AG09309 (cell line): ENCODE measurements at regions not wholly inside any gene's neighbourhood (a gene's known extent, or its start where the extent isn't known, plus 50 kb on each side); places are given as distances from the start of the nearest gene placed in this dataset.

Source experiments
- DNase-seq: peaks from one replicate; pipeline ENCODE4 v3.0.0-alpha.2; 2010; ENCODE audit warnings: low read depth
- H3K4me3 ChIP-seq: 2 replicates; pipeline ENCODE4 v1.5.1; 2011; ENCODE audit warnings: mild to moderate bottlenecking, low read depth, low read length, moderate library complexity; ENCODE audit not compliant: control insufficient read depth
- CTCF ChIP-seq: IDR thresholded peaks from 2 replicates; pipeline ENCODE4 v1.5.1; 2011; ENCODE audit warnings: mild to moderate bottlenecking, low read depth, low read length, inconsistent platforms; ENCODE audit not compliant: insufficient read depth, control insufficient read depth; ENCODE audit errors: missing control alignments

GRCh38 chr21:16570171-16570570 lies 840.4 kb downstream of the USP25 start:
- TF ChIP-seq CTCF, result no peak
- no peak overlapping the region for H3K4me3 ChIP-seq
- DNase-seq, result no peak

- DNase-seq, result no peak
- TF ChIP-seq CTCF, result no peak
- H3K4me3 ChIP-seq, result no peak overlapping the region
Observed at GRCh38 chr21:16570856-16571255, 841.1 kb downstream of the USP25 start.

GRCh38 chr21:16571594-16571993 lies 841.8 kb downstream of the USP25 start:
- no peak overlapping the region for H3K4me3 ChIP-seq
- no peak for DNase-seq
- TF ChIP-seq CTCF, result no peak

GRCh38 chr21:16572032-16572431 lies 842.2 kb downstream of the USP25 start:
- H3K4me3 ChIP-seq, result no peak overlapping the region
- TF ChIP-seq CTCF, result no peak
- no peak for DNase-seq

- no peak overlapping the region for H3K4me3 ChIP-seq
- TF ChIP-seq CTCF, result no peak
- peak; percentile 39 for DNase-seq
Observed at GRCh38 chr21:16573578-16573977, 843.8 kb downstream of the USP25 start.

GRCh38 chr21:16577975-16578374 lies 848.2 kb downstream of the USP25 start:
- no peak for DNase-seq
- H3K4me3 ChIP-seq, result no peak overlapping the region
- TF ChIP-seq CTCF, result no peak

GRCh38 chr21:16578912-16579311 lies 849.1 kb downstream of the USP25 start:
- H3K4me3 ChIP-seq, result no peak overlapping the region
- no peak for DNase-seq
- TF ChIP-seq CTCF, result no peak
